ENCODE measurements at regions not wholly inside any gene's neighbourhood (a gene's known extent, or its start where the extent isn't known, plus 50 kb on each side); places are given as distances from the start of the nearest gene placed in this dataset.
"Not testable (repeated sequence)": the region's sequence is repeated elsewhere in the genome, so short reads cannot be mapped to it uniquely, and the experiment has no call there.

GRCh38 chr5:36507332-36507952 lies 99.0 kb upstream of the SLC1A3 start:
- H3K27me3 ChIP-seq (replicated peaks; ENCODE audit: insufficient read depth): no peaks in the 10 kb centered on the region; the same call in 1 of the 2 replicates
- H3K9me2 ChIP-seq (ENCODE audit: insufficient read depth): no peaks in the 10 kb centered on the region
- TF ChIP-seq EZH2phosphoT487 (IDR thresholded peaks at IDR 0.05; ENCODE audit: insufficient read depth, low read depth) (no peak), EZH2 (IDR thresholded peaks at IDR 0.05; ENCODE audit: insufficient read depth, poor library complexity, severe bottlenecking) (no peak)
- in situ Hi-C loops (cut with MboI): loop anchor here (10.0 kb wide), 2 partner anchors 83 to 187 kb away; no protein-coding TSS in a partner anchor
- no peaks in the 10 kb centered on the region for H4K20me1 ChIP-seq (ENCODE audit: insufficient read depth)
- 29 to 36% methylated on average over 6 of the region's 6 CpGs for WGBS, 2 experiments (ENCODE audit: low coverage in 1 of 2, low lambda C conversion rate in 2 of 2, missing lambda C conversion rate in 2 of 2)
- H3K79me2 ChIP-seq (ENCODE audit: insufficient read depth): no peaks in the 10 kb centered on the region
- H3K4me3 ChIP-seq: no peak overlapping the region
- H3K4me2 ChIP-seq (ENCODE audit: unreplicated experiment): no peak overlapping the region
- H3F3A ChIP-seq (ENCODE audit: insufficient read depth): peaks cover 7% of the 10 kb centered on the region
- H2AFZ ChIP-seq: no peak overlapping the region
- H3K27ac ChIP-seq: no peak overlapping the region
- no peaks in the 10 kb centered on the region for H3K36me3 ChIP-seq (ENCODE audit: low read depth)
- no peaks in the 10 kb centered on the region for H3K9me3 ChIP-seq (ENCODE audit: low read depth)
- no peak overlapping the region for H3K9ac ChIP-seq
- peak; percentile 82 for DNase-seq
- H3K4me1 ChIP-seq (ENCODE audit: insufficient read depth): peaks cover 17% of the 10 kb centered on the region

GRCh38 chr5:36508331-36508730 lies 98.1 kb upstream of the SLC1A3 start:
- not testable (repeated sequence) for H3K27ac ChIP-seq; H3F3A ChIP-seq (ENCODE audit: insufficient read depth); H3K9ac ChIP-seq; H3K9me3 ChIP-seq (ENCODE audit: low read depth); H3K79me2 ChIP-seq (ENCODE audit: insufficient read depth); DNase-seq; H4K20me1 ChIP-seq (ENCODE audit: insufficient read depth); H3K9me2 ChIP-seq (ENCODE audit: insufficient read depth); H3K27me3 ChIP-seq (replicated peaks; ENCODE audit: insufficient read depth); H3K4me2 ChIP-seq (ENCODE audit: unreplicated experiment); H3K4me3 ChIP-seq; H2AFZ ChIP-seq; H3K36me3 ChIP-seq (ENCODE audit: low read depth); H3K4me1 ChIP-seq (ENCODE audit: insufficient read depth)
- in situ Hi-C loops (cut with MboI): loop anchor here (10.0 kb wide), 2 partner anchors 84 to 186 kb away; no protein-coding TSS in a partner anchor
- WGBS, 2 experiments (ENCODE audit: low coverage in 1 of 2, low lambda C conversion rate in 2 of 2, missing lambda C conversion rate in 2 of 2): 49 to 62% methylated on average over 5 of the region's 5 CpGs

GRCh38 chr5:36513647-36514046 lies 92.8 kb upstream of the SLC1A3 start:
- in situ Hi-C loops (cut with MboI); H3K79me2 ChIP-seq (ENCODE audit: insufficient read depth); H3F3A ChIP-seq (ENCODE audit: insufficient read depth); H4K20me1 ChIP-seq (ENCODE audit: insufficient read depth); H3K36me3 ChIP-seq (ENCODE audit: low read depth); H3K4me1 ChIP-seq (ENCODE audit: insufficient read depth); H3K27me3 ChIP-seq (replicated peaks; ENCODE audit: insufficient read depth); H3K9me2 ChIP-seq (ENCODE audit: insufficient read depth); H3K27ac ChIP-seq; H3K9ac ChIP-seq; DNase-seq; H3K4me3 ChIP-seq; H3K9me3 ChIP-seq (ENCODE audit: low read depth); H3K4me2 ChIP-seq (ENCODE audit: unreplicated experiment); H2AFZ ChIP-seq: not testable (repeated sequence)
- WGBS, 2 experiments (ENCODE audit: low coverage in 1 of 2, low lambda C conversion rate in 2 of 2, missing lambda C conversion rate in 2 of 2): 76 to 77% methylated on average over 3 of the region's 3 CpGs

GRCh38 chr5:36519881-36520280 lies 86.5 kb upstream of the SLC1A3 start:
- no peaks in the 10 kb centered on the region for H3K9me3 ChIP-seq (ENCODE audit: low read depth)
- H3K4me3 ChIP-seq: no peak overlapping the region
- no peaks in the 10 kb centered on the region; the same call in 1 of the 2 replicates for H3K27me3 ChIP-seq (replicated peaks; ENCODE audit: insufficient read depth)
- DNase-seq: no peak
- no peak for TF ChIP-seq EZH2phosphoT487 (IDR thresholded peaks at IDR 0.05; ENCODE audit: insufficient read depth, low read depth)
- no peak for TF ChIP-seq EZH2 (IDR thresholded peaks at IDR 0.05; ENCODE audit: insufficient read depth, poor library complexity, severe bottlenecking)
- H4K20me1 ChIP-seq (ENCODE audit: insufficient read depth): no peaks in the 10 kb centered on the region
- H3F3A ChIP-seq (ENCODE audit: insufficient read depth): no peaks in the 10 kb centered on the region
- no peak overlapping the region for H3K27ac ChIP-seq
- in situ Hi-C loops (cut with MboI): no loop called here
- H3K36me3 ChIP-seq (ENCODE audit: low read depth): no peaks in the 10 kb centered on the region
- no peak overlapping the region for H3K9ac ChIP-seq
- WGBS, 2 experiments (ENCODE audit: low coverage in 1 of 2, low lambda C conversion rate in 2 of 2, missing lambda C conversion rate in 2 of 2): 59 to 68% methylated on average over 2 of the region's 2 CpGs
- no peaks in the 10 kb centered on the region for H3K4me1 ChIP-seq (ENCODE audit: insufficient read depth)
- H3K4me2 ChIP-seq (ENCODE audit: unreplicated experiment): no peak overlapping the region
- H2AFZ ChIP-seq: no peak overlapping the region
- no peaks in the 10 kb centered on the region for H3K9me2 ChIP-seq (ENCODE audit: insufficient read depth)
- no peaks in the 10 kb centered on the region for H3K79me2 ChIP-seq (ENCODE audit: insufficient read depth)

- Histone ChIP-seq H2AFZ (no peak overlapping the region), H3K79me2 (ENCODE audit: insufficient read depth) (no peaks in the 10 kb centered on the region), H3F3A (ENCODE audit: insufficient read depth) (no peaks in the 10 kb centered on the region), H3K9me2 (ENCODE audit: insufficient read depth) (no peaks in the 10 kb centered on the region), H3K9me3 (ENCODE audit: low read depth) (no peaks in the 10 kb centered on the region), H3K4me1 (ENCODE audit: insufficient read depth) (no peaks in the 10 kb centered on the region), H4K20me1 (ENCODE audit: insufficient read depth) (no peaks in the 10 kb centered on the region), H3K27me3 (replicated peaks; ENCODE audit: insufficient read depth) (no peaks in the 10 kb centered on the region), H3K9ac (no peak overlapping the region), H3K36me3 (ENCODE audit: low read depth) (no peaks in the 10 kb centered on the region), H3K4me3 (no peak overlapping the region), H3K27ac (no peak overlapping the region), H3K4me2 (ENCODE audit: unreplicated experiment) (no peak overlapping the region)
- in situ Hi-C loops (cut with MboI): no loop called here
- no peak for TF ChIP-seq EZH2phosphoT487 (IDR thresholded peaks at IDR 0.05; ENCODE audit: insufficient read depth, low read depth)
- 80 to 86% methylated on average over 1 of the region's 1 CpG for WGBS, 2 experiments (ENCODE audit: low coverage in 1 of 2, low lambda C conversion rate in 2 of 2, missing lambda C conversion rate in 2 of 2)
- DNase-seq: no peak
These were observed 85.2 kb upstream of the SLC1A3 start for GRCh38 chr5:36521219-36521618.
